ENCODE measurements at regions not wholly inside any gene's neighbourhood (a gene's known extent, or its start where the extent isn't known, plus 50 kb on each side); places are given as distances from the start of the nearest gene placed in this dataset.
"Not testable (repeated sequence)": the region's sequence is repeated elsewhere in the genome, so short reads cannot be mapped to it uniquely, and the experiment has no call there.

- no peak for DNase-seq
These were observed 468.8 kb downstream of the EPM2A start for GRCh38 chr6:145266432-145267075.

DNA sequence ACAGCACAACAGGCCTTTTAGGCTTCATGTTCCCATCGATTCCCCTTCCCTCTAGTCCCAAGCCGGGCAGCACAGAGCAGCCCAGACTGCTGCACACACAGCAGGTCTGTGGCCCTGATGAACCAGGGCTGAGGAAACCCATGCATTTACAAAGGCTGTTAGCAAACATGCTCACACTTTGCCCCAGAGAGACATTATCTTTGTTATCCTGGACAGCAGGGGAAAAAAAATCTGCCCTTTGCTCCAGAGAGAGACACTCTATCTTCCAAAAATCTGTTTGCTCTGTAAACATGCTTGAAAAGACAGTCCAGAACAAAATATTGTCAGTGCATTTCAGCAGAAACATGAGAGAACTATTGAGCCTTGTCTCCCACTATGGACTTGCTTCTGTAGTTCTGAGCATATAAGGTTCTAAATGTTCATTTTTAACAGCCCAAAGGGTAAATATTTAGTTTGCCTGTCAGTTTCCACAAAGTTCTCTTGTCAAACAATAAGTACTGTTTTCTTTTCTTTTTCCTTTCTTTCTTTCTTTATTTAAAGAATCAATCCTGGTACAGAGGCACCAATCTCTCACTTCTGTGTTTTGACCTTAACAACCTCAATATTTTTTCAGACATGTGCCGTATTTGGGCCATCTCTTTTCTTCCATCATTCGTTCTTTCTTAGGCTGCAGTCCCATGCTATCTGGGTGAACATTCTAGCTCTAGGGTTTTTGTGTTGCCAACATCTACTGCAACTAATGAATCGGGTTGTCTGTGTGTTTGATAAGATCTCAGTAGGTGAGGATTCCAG is 468.0 kb downstream of the EPM2A start:
- DNase-seq: no peak

DNA sequence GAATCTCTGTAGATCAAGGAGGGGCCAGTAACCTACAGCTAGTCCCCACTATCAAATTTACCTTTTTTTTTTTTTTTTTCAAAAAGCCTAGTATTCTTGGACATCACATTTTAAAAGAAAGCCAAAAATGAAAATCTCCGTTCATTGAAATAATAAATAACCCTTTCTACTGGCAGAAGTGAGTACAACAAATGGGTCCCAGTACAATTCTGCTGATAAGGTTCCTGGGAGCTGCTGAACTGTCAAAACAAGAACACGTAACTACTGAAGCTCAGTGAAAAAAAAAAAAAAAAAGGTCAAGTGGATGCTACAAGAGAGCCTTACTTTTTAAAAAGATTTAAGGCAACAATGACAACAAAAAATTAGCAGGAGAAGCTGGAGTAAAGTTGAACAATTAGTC is 464.9 kb downstream of the EPM2A start:
- no peak for DNase-seq

- no peak for DNase-seq
These were observed 464.3 kb downstream of the EPM2A start for GRCh38 chr6:145271040-145271439.

- no peak for DNase-seq
These were observed 463.7 kb downstream of the EPM2A start for GRCh38 chr6:145271577-145271976.

DNA sequence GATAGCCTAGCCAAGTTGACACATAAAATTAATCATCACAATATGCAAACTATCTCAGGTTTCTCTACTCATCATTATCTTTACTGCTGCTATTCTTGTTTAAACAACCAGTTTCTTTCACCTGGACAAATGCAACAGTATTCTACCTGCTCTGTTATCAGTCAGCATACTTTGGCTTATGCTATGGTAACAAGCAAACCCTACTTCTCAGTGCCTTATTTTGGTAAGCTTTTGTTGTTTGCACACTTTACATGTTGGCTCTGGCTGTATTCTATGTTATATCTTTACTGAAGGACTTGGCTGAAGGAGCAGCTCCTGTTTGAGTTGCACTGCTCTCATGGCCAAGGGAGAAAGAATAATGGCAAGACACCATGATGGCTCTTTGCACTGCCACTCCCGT is 463.1 kb downstream of the EPM2A start:
- DNase-seq: no peak

- DNase-seq: no peak
These were observed 462.2 kb downstream of the EPM2A start for GRCh38 chr6:145273136-145273535.

DNA sequence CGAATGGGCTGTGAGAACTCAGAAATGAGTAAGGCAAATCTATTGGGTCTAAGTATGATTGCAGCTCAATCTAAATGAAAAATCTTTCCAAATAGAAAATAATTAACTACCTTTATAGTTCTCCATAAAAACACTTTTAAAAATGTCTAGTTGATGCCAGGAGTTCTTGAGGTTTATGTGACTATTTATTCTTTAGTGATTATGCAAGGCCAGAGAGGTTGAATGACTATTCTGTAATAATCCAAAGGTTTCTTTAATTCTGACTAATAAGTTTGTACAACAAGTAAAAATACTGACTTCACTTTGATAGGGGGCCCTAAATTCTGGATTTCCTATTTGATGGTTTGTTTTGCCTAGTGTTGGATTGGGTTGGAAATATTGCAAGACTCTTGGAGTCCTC is 461.2 kb downstream of the EPM2A start:
- no peak for DNase-seq

GRCh38 chr6:145275019-145275418 is 460.3 kb downstream of the EPM2A start:
- DNase-seq: no peak

GRCh38 chr6:145275787-145276186 is 459.5 kb downstream of the EPM2A start:
- no peak for DNase-seq

DNA sequence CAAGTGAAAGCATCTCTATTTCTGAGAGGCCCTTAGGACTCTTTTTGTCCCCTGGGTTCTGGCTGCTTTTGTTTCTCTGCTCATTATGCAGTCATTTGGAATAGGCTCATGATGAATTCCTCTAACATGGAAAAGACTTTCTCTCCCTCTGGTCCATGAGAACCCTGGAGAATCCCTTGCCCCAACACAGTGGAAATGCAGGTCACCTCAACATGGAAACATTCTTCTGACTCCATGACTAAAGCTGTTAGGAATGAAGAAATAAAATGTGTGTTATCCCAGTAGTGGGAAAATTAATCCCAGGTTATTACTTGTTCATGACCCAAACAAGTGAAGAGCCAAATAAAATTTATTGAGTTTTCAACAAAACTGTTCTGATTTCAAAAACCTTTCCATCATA is 458.6 kb downstream of the EPM2A start:
- no peak for DNase-seq

GRCh38 chr6:145277358-145278086 is 457.8 kb downstream of the EPM2A start:
- no peak for DNase-seq

GRCh38 chr6:145278163-145278807 is 457.0 kb downstream of the EPM2A start:
- no peak for DNase-seq

GRCh38 chr6:145279551-145279950 is 455.8 kb downstream of the EPM2A start:
- DNase-seq: no peak

DNA sequence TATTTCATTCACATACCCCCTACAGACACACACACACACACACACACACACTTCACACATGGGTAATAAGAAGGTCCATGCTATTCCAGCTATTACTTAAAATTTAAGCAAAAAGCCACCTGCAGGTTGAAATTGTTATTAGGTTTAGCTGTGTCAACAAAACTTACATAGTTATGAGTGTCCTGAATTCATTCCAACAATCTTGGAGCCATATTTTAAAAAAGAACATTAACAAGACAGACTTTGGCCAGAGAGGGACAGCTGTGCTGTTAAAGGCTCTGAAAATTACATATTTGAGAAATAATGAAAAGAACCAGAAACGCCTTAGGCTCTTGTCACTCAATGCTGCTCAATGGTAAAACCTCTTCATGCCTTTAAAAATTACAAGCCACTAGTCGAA is 455.3 kb downstream of the EPM2A start:
- no peak for DNase-seq

GRCh38 chr6:145283209-145283608 is 452.1 kb downstream of the EPM2A start:
- DNase-seq: not testable (repeated sequence)

DNA sequence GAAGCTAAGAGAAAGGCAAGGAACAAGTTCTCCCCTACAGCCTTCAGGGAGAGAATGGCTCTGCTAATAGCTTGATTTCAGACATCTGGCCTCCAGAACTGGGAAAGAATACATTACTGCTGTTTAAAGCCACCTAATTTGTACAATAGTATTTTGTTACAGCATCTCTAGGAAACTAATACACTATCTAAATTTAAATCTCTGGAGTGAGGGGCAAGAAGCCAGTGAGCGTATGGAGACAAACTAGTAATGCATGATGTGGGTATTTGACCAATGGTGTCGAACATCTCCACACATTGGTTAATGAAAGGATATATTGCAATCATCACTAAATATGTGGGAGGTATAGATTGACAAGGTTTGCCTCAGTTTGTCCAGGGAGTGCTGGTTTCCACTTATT is 451.5 kb downstream of the EPM2A start:
- no peak for DNase-seq

- no peak for DNase-seq
These were observed 448.4 kb downstream of the EPM2A start for GRCh38 chr6:145286916-145287315.

DNA sequence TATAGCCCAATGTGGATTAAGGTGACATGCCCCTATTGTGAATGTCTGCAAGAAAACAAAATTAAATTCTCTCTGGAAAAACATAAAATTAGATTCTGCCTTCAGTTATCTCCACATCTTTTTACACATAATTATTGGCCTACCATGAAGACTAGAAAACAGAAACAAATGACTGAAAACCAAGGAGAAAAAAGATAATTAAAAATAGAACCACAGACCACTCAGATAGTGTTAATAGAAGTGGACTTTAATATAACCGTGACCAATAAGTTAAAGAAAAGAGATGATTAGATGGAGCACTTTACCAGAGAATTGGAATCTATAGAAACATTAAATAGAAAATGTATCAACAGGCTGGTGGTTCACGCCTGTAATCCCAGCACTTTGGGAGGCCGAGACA is 445.7 kb downstream of the EPM2A start:
- no peak for DNase-seq

- no peak for DNase-seq
These were observed 445.2 kb downstream of the EPM2A start for GRCh38 chr6:145290122-145290521.

DNA sequence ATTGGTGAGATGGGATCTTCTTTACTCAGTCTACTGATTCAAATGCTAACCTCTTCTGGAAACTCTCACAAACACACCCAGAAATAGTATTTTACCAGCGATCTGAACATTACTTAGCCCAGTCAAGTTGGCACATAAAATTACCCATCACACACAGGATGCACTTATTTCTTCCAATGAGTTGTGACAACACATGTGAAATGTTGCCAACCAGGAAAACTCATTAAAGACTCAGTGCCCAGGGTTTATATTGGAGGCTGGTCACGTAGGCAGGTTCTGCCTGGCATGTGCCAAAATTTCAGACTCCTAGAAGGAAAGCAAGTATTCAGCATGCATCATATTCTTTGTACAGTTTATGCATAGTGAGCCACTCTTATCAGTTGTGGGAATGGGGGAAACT is 443.3 kb downstream of the EPM2A start:
- no peak for DNase-seq

GRCh38 chr6:145294942-145295341 is 440.4 kb downstream of the EPM2A start:
- no peak for DNase-seq

- DNase-seq: no peak
These were observed 439.6 kb downstream of the EPM2A start for GRCh38 chr6:145295746-145296145.

DNA sequence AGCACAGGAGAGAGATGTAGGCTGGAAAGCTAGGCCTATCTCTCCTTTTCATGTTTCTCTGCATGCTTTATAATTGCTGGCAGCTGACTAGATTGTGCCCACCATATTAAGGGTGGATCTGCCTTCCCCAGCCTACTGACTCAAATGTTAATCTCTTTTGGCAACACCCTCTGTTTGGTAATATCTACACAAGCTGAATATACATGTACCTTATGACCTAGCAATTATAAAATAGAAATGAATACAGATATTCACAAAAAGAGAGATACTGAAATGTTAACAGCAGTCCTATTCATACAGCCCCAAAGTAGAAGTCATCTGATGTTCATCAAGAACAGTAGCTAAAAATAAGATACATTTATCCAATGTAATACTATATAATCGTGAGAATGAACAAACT is 429.6 kb downstream of the EPM2A start:
- no peak for DNase-seq
